GM18519 (cell line): ENCODE measurements at regions not wholly inside any gene's neighbourhood (a gene's known extent, or its start where the extent isn't known, plus 50 kb on each side); places are given as distances from the start of the nearest gene placed in this dataset.
"Not testable (repeated sequence)": the region's sequence is repeated elsewhere in the genome, so short reads cannot be mapped to it uniquely, and the experiment has no call there.

Experiments
- ATAC-seq: cut with Tn5 transposase; IDR thresholded peaks from one replicate; pipeline ENCODE4 v1.9.1; 2021; ENCODE audit warnings: mild to moderate bottlenecking, moderate library complexity; ENCODE audit not compliant: unreplicated experiment, low FRiP score

DNA sequence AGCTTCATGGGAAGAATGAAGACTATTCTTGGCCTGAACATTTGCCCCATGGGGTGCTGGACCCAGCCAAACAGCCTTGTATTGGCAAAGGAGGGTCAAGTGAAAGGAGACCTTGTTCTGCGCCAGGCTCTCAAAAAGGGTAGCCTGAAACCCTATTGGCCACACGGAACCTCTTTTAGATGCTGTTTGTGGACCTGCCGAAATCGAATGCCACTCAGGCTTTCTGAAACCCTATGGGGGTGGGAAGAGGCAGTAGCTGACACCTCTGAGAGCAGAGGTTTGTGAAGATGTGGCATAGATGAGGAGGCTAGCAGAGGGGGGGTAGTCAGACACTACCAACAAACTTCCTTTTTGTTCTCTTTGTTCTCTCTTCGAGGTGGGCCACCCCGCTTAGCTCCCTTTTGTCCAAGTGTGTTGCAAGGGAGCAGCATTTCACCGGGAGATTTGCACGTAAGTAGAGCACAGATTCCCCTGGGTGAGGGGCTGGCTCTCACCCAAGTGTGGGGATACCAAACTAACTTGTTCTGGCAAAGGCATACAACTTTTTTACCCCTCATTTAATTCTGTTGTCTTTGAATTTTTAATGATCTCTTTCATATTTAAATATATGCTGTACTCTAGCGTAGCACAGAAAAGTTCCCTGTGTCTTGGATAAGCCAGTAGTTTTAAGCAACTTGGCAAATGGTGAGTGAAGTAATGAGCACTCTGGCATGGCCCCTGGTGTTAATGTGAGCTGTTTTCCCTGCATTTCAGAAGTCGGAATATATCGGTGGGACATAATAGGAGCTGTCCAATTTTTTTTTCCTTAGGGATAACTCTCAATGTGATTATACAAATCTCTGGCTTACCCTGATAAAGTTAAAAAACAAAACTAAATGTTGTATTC lies 107.7 kb downstream of the SEPTIN7 start:
- no peak for ATAC-seq

DNA sequence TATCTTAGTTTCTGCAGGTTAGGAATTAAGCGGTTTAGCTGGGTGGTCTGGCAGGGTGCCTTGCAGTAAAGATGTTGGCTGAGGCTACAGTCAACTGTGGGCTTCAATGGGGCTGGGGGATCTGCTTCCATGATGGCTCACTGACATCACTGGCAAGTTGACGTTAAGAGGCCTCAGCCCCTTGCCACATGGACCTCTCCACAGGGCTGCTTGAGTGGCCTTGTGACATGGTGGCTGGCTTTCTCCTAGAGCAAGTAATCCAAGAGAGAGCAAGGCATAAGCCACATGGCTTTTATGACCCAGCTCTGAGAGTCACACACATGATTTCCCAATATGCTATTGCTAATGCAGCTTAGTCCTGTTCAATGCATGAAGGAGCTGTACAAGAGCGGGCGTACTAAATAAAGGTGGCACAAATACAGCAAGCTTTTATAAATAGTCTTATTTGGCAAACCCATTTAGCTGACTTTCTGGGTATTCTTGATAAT lies 109.1 kb downstream of the SEPTIN7 start:
- no peak for ATAC-seq

DNA sequence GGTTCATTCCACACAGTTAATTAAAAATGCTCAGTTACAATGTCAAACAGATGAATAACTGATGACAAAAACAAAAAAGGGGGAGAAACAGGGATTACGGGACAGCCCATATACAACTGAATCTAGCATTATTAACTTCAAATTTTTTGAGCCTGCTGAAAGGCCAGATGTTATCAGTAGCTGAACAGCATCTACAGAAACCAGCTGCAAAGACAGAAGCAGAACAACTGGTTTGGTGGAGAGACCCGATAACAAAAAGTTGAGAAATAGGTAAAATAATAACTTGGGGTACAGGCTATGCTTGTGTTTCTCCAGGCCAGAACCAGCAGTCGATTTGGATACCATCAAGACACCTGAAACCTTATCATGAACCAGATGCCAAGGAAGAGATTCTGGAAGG lies 109.8 kb downstream of the SEPTIN7 start:
- ATAC-seq: not testable (repeated sequence)

DNA sequence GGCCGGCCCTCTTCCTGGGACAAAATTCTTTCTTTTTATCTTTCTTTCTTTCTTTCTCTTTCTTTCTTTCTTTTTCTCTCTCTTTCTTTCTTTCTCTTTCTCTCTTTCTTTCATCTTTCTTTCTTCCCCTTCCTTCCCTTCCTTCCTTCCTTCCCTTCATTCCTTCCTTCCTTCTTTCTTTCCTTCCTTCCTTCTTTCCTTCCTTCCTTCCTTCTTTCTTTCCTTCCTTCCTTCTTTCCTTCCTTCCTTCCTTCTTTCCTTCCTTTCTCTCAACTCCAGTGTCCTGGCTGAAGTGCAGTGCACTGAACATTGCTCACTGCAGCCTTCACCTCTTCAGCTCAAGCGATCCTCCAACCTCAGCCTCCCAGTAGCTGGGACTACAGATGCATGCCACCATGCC lies 112.5 kb downstream of the SEPTIN7 start:
- not testable (repeated sequence) for ATAC-seq

DNA sequence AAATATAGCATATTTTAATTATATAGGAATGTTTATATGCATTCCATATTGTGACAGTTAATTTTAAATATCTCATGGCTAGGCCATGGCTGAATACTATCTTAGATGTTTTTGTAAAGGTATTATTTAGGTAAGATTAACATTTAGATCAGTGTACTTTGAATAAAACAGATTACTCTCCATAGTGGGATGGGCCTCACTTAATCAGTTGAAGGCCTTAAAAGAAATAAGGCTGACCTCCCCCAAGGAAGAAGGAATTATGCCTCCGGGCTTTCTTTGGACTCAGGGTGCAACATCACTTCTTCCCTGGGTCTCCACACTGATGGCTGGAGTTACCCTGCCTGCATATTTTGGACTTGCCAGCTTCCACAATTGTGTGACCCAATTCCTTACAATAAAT lies 113.4 kb downstream of the SEPTIN7 start:
- ATAC-seq: not testable (repeated sequence)

DNA sequence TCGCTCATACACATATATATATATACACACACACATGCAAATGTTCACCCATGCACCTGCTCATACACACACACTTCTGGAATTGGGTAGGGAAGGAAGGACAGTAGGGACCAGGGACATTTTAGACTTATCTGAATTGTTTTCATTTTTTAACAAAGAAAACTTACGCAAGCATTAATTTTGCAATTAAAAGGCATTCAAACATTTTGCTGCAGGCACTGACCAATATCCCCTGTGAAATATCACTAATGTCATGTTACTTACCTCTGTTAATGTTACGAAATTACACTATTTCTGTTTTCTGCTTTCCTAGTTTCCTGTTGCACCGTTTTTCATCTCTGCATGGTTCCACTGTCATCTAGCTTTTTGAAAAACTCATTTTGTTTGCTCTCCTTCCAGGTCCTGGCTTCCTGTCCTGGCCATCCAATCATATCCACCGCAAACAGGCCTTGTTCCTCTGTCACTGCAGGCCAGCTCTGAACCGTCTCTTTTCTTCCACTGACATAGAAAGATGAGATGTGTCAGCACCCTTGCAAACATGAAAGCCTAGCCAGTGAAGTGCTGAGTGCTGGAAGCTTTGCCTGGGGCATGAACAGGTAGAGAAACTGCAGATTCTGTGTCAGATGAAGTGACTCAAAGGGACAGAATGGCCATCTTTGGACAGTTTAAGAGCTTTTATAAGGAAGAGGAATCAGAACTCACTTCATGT lies 114.5 kb downstream of the SEPTIN7 start:
- not testable (repeated sequence) for ATAC-seq

DNA sequence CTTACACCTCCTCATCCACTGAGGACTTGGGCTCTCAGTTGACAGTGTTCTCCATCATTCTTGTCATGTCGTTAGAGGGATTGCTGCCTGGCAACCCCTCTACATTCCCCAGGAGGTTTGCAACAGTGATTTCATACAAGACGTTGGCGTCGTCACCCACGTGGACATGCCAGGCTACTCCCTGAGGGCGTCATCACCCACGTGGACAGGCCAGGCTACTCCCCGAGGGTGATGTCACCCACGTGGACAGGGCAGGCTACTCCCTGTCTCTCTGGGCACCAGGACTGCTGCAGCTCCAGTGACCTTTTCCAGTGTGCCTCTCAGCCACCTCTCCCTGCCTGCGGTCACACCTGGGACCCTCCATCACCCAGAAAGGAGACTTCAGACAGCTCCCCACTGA lies 117.4 kb downstream of the SEPTIN7 start:
- not testable (repeated sequence) for ATAC-seq

DNA sequence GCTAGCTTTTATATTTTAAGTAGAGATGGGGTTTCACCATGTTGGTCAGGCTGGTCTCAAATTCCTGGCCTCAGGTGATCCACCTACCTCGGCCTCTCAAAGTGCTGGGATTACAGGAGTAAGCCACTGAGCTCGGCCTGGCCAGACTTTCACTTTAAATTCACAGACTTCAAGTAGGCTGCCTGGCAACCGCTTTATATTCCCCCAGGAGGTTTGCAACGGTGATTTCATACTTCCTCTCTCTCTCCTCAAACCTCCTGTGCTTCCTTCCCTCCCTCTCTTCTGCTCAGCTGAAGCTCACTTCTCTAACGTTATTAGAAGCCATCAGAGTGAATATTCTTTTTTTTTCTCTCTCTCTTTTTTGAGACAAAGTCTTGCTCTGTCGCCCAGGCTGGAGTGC lies 118.8 kb downstream of the SEPTIN7 start:
- ATAC-seq: peak; percentile 46

DNA sequence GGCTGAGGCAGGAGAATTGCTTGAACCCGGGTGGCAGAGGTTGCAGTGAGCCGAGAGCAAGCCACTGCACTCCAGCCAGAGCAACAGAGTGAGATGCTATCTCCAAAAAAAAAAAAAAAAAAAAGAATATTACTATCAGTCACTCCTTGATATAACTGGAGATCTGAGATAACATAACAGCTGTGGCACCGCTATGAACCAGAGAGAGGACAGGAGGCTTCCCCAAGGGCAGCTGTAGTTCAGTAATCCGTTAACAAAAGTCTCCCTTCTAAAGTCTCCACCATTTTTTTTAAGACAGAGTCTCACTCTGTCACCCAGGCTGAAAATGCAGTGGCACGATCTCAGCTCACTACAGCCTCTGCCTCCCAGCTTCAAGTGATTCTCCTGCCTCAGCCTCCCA lies 120.5 kb downstream of the SEPTIN7 start:
- not testable (repeated sequence) for ATAC-seq

DNA sequence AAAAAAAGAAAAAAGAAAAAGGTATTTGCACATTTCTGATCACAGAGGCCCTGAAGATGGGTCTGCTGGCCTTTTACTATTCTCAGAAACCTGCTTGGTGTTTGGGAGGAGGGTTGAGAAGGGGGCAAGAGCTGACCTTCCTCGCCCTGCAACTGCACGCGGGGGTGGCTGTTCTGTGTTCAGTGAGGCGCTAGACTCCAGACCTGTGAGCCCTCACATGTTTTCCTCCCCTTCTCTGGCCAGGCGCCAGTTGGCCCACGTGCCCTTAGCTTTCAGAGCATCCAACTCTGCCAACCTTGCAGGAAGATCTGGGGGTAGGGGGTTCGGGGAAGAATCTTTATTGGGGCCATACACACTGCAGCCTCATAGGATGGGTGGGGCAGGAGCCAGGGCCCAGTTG lies 123.8 kb downstream of the SEPTIN7 start:
- ATAC-seq: not testable (repeated sequence)

DNA sequence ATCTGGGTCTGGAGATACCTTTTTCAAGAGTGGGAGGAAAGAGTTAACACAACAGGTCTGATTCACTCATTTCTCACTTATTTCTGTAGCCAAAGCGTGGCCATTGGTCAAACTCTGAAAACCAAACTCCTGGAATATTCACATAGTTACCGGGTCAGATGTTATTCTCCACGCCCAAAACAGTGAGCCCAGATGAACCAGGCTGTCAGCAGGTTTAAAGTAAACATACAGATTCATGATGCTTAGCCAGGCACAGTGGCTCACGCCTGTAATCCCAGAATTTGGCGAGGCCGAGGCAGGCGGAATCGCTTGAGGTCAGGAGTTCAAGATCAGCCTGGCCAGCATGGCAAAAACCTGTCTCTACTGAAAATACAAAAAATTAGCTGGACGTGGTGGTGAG lies 126.1 kb downstream of the SEPTIN7 start:
- not testable (repeated sequence) for ATAC-seq

DNA sequence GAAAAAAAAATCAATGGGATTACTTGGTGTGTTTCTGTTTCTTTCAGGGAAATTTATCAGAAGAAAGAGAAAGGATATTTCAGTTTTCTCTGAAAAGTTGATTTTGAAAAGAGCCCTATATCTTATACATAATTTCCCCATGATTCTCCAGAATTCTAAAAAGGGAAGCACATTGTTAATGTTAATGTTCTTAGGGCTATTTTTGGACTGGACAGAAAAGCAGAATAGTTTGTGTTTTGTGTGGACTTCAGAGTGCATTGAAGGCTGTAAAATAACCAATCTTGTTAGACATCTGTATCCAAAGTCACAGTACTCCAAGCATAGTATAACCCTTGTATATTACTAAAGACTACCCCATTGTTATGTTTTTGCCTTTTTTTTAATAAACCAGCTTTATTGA lies 130.3 kb downstream of the SEPTIN7 start:
- not testable (repeated sequence) for ATAC-seq

DNA sequence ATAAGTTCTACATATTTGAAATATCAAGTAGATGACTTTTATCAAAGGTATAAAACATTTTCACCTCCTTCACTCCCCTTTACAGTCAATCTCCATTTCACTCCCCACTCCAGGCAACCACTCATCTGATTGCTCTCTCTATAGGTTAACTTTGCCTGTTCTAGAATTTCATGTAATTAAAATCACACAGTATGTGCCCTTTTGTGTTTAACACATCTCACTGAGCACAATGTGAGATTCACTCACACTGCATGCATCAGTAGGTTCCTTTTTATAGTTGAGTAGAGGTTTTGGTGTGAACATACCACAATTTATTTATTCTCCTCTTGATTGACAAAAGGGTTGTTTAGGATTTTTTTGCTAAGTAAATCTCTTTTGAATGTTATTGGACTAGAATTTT lies 130.7 kb downstream of the SEPTIN7 start:
- not testable (repeated sequence) for ATAC-seq

DNA sequence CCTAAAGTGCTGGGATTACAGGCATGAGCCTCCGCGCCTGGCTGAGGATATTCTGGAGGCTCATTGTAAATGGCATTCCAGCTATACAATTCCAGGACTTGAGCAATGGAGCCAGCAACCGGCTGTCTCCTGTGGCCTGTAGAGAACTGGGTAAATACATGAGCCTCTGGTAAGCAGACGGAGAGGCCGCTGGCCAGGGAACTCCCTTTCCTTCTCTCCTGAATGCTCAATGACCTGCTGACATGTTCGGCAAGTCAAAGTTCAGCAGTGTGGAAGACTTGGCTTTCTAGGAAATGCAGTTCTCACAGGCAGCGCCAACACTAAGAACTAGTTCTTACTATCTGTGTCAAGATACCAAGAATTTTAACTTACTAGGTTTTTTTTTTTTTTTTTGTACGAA lies 139.8 kb downstream of the SEPTIN7 start:
- ATAC-seq: not testable (repeated sequence)

DNA sequence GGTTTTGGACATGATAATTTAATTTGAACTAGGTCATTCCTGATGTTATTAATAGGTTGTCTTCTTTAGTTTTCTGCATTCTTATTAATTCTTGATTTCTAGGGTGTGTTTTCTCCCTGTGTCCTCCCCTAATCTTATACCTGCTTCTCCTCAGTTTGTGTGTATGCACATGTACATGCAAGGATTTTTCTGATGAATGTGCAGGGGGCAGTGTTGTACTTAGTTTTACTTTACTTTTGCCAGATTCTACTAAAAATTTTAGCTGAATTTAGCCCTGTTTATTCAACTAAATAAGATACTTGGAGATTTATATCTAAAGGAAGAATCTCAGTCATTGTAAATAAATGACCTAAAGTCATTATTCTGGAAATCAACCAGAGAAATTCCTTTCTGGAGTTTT lies 144.8 kb downstream of the SEPTIN7 start:
- not testable (repeated sequence) for ATAC-seq

DNA sequence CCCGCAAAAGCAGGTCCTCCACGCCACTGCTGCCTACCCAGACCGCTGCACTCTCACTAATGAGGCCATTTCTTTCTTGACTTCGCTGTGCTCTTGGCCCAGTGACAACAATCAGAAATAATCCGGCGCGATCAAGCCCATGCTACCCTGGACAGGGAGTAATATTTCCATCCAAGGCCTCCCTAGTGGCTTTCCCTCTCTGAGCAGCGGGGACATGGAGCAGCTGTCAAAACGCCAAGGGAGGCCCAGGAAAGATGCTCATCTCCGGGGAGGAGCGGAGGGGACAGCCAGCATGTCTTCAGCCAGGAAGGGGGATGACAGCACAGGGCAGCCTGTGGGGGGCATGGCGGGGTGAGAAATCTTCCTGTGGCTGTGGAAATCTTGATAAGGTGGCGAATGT lies 154.9 kb downstream of the SEPTIN7 start:
- not testable (repeated sequence) for ATAC-seq

DNA sequence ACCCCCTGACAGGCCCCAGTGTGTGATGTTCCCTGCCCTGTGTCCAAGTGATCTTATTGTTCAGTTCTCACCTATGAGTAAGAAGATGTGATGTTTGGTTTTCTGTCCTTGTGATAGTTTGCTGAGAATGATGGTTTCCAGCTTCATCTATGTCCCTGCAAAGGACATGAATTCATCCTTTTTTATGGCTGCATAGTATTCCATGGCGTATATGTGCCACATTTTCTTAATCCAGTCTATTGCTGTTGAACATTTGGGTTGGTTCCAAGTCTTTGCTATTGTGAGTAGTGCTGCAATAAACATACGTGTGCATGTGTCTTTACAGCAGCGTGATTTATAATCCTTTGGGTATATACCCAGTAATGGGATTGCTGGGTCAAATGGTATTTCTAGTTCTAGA lies 156.1 kb downstream of the SEPTIN7 start:
- ATAC-seq: not testable (repeated sequence)

DNA sequence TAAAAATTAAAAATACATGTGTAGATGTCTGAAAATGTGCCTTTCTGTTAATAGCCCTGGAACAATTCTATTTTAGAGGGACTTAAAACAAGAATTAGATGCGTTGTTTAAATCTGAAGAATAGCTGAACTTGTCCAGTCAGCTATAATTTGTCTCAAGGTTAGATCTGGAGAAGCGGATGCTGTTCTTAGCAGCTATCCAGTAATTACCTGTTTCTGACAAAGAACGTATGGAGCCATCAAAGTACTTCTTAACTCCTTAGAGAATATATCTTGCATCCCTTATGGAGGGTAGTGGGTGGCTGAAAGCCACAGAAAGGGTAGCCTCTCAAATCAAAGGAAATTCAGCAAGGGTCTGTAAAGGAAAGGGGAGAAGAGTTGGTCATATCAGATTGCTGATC lies 160.4 kb downstream of the SEPTIN7 start:
- ATAC-seq: not testable (repeated sequence)

DNA sequence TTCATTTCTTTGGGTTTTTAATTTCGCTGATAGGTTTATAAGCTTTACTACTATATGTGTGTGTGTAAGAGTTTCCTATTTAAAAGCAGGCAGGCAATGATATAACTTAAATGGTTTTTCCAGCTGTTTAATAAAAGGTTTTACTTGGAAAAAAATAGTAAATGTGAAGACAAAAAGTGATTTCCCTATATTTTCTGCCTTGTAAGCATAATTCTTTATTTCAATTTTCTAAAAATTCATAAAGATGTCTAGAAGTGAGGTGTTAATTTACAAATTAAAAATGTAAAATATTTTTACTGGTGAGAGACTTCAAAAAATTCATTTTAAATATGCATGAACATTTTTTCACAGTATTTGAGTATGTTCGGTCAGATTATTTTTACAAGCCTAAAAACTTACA lies 161.8 kb downstream of the SEPTIN7 start:
- ATAC-seq: not testable (repeated sequence)

DNA sequence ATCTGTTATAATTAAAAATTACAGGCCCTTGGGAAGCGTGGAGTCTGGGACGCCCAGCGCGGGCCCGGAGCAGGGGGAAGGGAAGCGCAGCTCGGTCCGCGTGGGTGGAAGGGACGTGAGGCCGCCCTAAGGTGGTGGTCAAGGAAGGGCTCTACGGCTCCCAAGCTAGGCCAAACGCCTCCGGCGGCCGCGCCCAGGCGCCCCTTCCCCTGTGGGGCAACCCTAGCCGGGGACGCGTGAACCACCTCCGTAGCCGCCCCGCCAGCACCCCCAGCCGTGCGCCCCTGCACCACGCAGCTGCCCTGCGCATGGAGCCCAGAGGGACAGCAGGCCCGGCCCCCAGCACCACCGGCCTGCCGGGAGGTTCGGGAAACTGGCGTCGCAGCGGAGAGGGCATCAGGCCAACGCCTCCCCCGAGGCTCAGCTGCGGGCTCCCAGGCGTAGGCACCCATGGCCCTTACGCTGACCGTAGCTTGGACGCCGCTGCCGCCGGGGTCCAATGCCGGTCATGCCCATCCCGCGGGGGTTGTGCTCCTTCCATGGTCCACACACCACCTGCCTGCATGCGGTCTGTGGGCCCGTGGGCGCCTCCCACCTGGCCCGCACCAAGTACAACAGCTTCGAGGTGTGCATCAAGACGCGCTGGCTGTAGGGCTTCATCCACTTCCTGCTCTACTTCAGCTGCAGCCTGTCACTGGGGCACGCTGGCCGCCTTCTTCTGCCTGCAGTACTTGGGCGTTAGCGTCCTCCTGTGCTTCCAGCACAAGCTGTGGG lies 166.7 kb downstream of the SEPTIN7 start:
- ATAC-seq: no peak
